SU-DHL-6 (cell line): ENCODE measurements at regions not wholly inside any gene's neighbourhood (a gene's known extent, or its start where the extent isn't known, plus 50 kb on each side); places are given as distances from the start of the nearest gene placed in this dataset.

Source experiments
- H2AFZ ChIP-seq: fragments of 200-600 bp; sonication (generic); 2 replicates; pipeline ENCODE4 v1.6.1; 2014; ENCODE audit warnings: low read depth, mild to moderate bottlenecking, moderate library complexity, mixed read lengths, antibody characterized with exemption, low read length; ENCODE audit not compliant: severe bottlenecking
- H3F3A ChIP-seq: fragments of 200-600 bp; shearing (Covaris generic); 2 replicates; pipeline ENCODE4 v1.6.0; 2016; ENCODE audit warnings: antibody characterized with exemption, mild to moderate bottlenecking; ENCODE audit not compliant: insufficient read depth
- H3K27ac ChIP-seq: fragments of 200-600 bp; sonication (generic); 2 replicates; pipeline ENCODE4 v1.5.1; 2016; ENCODE audit warnings: low read depth, mild to moderate bottlenecking, low read length, moderate library complexity, mixed read lengths
- H3K27me3 ChIP-seq: fragments of 200-600 bp; sonication (generic), shearing (Covaris generic); 2 replicates; pipeline ENCODE4 v1.6.0; 2014; ENCODE audit warnings: mild to moderate bottlenecking, low read length
- H3K36me3 ChIP-seq: fragments of 200-600 bp; sonication (generic); 2 replicates; pipeline ENCODE4 v1.6.1; 2014; ENCODE audit warnings: mild to moderate bottlenecking, low read length, mixed read lengths
- H3K4me2 ChIP-seq: fragments of 300-600, 200-600 bp; shearing (Covaris generic), sonication (generic); 2 replicates; pipeline ENCODE4 v1.6.0; 2014; ENCODE audit warnings: low read length, low read depth, mild to moderate bottlenecking; ENCODE audit not compliant: poor library complexity, severe bottlenecking
- H3K4me3 ChIP-seq: fragments of 200-600 bp; sonication (generic); 2 replicates; pipeline ENCODE4 v1.5.1; 2014; ENCODE audit warnings: antibody characterized with exemption, low read length, mild to moderate bottlenecking, mixed read lengths; ENCODE audit not compliant: insufficient read depth, poor library complexity, severe bottlenecking
- H3K79me2 ChIP-seq: fragments of 200-600 bp; sonication (generic); 2 replicates; pipeline ENCODE4 v1.6.1; 2014; ENCODE audit warnings: mild to moderate bottlenecking, low read length, moderate library complexity; ENCODE audit not compliant: insufficient read depth
- H3K9ac ChIP-seq: fragments of 200-600 bp; sonication (generic); 2 replicates; pipeline ENCODE4 v1.7.0; 2014; ENCODE audit warnings: mild to moderate bottlenecking, low read length
- H3K9me2 ChIP-seq: fragments of 200-600 bp; sonication (generic); replicated peaks from 2 replicates; pipeline ENCODE4 v1.6.1; 2014; ENCODE audit warnings: low read length; ENCODE audit not compliant: insufficient read depth
- H3K9me3 ChIP-seq: fragments of 200-600 bp; sonication (generic); 2 replicates; pipeline ENCODE4 v1.6.1; 2014; ENCODE audit warnings: low read length, mixed read lengths; ENCODE audit not compliant: insufficient read depth
- H4K20me1 ChIP-seq: fragments of 200-600 bp; sonication (generic); 2 replicates; pipeline ENCODE4 v1.6.1; 2014; ENCODE audit warnings: low read depth, mild to moderate bottlenecking, antibody characterized with exemption, low read length, moderate library complexity, mixed read lengths
- EZH2phosphoT487 ChIP-seq: fragments of 200-600 bp; sonication (generic), shearing (Covaris generic); conservative IDR thresholded peaks from 2 replicates; pipeline ENCODE4 v1.6.1; 2018; ENCODE audit warnings: mild to moderate bottlenecking, antibody characterized with exemption, low read length, moderate library complexity, mixed read lengths
- TF ChIP-seq, protein P1 (sequence below): fragments of 200-600 bp; sonication (generic); IDR thresholded peaks from one replicate; pipeline ENCODE4 v1.5.1; 2017; ENCODE audit warnings: antibody characterized with exemption, mild to moderate bottlenecking, low read length, moderate library complexity; ENCODE audit not compliant: insufficient read depth, poor library complexity, severe bottlenecking

DNA sequence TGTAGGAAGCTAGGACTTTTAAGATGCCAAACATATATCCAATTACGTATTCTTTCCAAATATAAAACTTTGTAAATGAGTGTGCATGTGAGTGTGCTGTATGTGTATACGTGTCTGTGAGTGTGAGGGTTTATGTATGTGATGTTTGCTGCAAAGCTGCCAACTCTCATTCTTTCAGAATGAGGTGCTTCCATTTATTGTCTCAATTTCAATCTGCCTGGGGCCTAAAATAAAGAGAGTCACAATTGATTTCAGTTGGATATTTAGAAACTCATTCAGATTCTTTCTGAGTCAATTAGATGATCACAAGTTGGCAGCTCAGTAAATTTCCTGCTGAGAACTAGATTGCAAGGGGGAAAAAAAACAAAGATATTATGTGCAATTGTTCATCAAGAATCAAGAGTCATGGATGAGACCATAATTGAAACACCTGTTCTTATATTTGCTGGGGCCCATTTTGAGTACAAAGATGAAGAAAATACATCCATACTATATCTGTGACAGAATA lies 621.2 kb upstream of the ACVR2A start:
- Histone ChIP-seq H3K79me2 (no peaks in the 10 kb centered on the region), H3K4me2 (no peak overlapping the region), H3K36me3 (no peaks in the 10 kb centered on the region), H3K9ac (no peak overlapping the region), H3K9me2 (no peaks in the 10 kb centered on the region), H3F3A (no peaks in the 10 kb centered on the region), H3K27me3 (no peaks in the 10 kb centered on the region), H3K9me3 (no peaks in the 10 kb centered on the region), H3K4me3 (no peak overlapping the region), H4K20me1 (no peaks in the 10 kb centered on the region), H2AFZ (no peak overlapping the region), H3K27ac (no peak overlapping the region)
- TF ChIP-seq, protein P1, sequence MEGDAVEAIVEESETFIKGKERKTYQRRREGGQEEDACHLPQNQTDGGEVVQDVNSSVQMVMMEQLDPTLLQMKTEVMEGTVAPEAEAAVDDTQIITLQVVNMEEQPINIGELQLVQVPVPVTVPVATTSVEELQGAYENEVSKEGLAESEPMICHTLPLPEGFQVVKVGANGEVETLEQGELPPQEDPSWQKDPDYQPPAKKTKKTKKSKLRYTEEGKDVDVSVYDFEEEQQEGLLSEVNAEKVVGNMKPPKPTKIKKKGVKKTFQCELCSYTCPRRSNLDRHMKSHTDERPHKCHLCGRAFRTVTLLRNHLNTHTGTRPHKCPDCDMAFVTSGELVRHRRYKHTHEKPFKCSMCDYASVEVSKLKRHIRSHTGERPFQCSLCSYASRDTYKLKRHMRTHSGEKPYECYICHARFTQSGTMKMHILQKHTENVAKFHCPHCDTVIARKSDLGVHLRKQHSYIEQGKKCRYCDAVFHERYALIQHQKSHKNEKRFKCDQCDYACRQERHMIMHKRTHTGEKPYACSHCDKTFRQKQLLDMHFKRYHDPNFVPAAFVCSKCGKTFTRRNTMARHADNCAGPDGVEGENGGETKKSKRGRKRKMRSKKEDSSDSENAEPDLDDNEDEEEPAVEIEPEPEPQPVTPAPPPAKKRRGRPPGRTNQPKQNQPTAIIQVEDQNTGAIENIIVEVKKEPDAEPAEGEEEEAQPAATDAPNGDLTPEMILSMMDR = no peak
- no peak for TF ChIP-seq EZH2phosphoT487

DNA sequence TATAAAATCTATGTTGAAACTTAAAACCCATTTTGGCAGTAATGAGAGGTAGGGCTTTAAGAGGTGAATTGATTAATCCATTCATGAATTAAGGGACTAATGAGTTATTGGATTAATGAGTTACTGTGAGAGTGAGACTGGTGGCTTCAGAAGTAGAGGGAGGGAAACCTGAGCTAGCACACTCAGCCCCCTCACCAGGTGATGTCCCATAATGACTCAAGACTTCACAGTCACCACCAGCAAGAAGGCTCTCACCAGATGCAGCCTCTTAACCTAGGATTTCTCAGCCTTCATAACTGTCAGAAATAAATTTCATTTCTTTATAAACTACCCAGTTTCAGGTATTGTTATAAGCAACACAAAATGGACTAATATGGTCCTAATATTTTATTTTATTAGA lies 621.7 kb upstream of the ACVR2A start:
- no peaks in the 10 kb centered on the region for H4K20me1 ChIP-seq
- no peak for TF ChIP-seq EZH2phosphoT487
- TF ChIP-seq, protein P1 = no peak

DNA sequence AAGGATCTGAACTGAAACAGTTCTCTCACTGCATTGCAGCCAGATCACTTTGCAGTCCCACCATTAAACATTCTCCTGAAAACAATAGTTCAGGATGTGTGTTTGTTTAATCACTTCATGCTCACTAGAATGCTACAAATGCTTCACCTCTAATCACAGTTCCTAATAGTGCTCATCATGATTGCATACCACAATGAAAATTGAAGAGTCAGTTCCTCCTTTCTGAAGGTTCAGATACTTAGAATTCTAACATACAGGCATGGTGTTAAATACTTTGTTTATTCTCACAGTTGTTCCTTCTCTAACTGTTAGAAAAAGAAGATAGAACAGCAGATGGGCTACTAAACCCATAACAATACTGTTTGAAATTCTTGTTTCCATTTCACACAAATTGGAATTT lies 622.3 kb upstream of the ACVR2A start:
- H3K79me2 ChIP-seq = no peaks in the 10 kb centered on the region
- TF ChIP-seq, protein P1 = no peak
- TF ChIP-seq EZH2phosphoT487 = no peak

More for the DNA sequence above, 621.7 kb upstream of the ACVR2A start:
- Histone ChIP-seq H2AFZ (no peak overlapping the region), H3K4me2 (no peak overlapping the region), H3K27me3 (no peaks in the 10 kb centered on the region), H3K27ac (no peak overlapping the region), H3K4me3 (no peak overlapping the region), H3K9me2 (no peaks in the 10 kb centered on the region), H3F3A (no peaks in the 10 kb centered on the region), H3K9me3 (no peaks in the 10 kb centered on the region), H3K79me2 (no peaks in the 10 kb centered on the region), H3K9ac (no peak overlapping the region), H3K36me3 (no peaks in the 10 kb centered on the region)

More for the DNA sequence above, 622.3 kb upstream of the ACVR2A start:
- Histone ChIP-seq H3K36me3 (no peaks in the 10 kb centered on the region), H3K9me2 (no peaks in the 10 kb centered on the region), H3K9me3 (0 out of 2 replicates have a peak, but pooled peaks cover 4% of the 10 kb centered on the region), H3K4me3 (no peak overlapping the region), H3K9ac (no peak overlapping the region), H3K4me2 (no peak overlapping the region), H3K27ac (no peak overlapping the region), H4K20me1 (no peaks in the 10 kb centered on the region), H3K27me3 (no peaks in the 10 kb centered on the region), H3F3A (no peaks in the 10 kb centered on the region), H2AFZ (no peak overlapping the region)
